Uterus (tissue), 3 donors: ENCODE measurements at regions not wholly inside any gene's neighbourhood (a gene's known extent, or its start where the extent isn't known, plus 50 kb on each side); places are given as distances from the start of the nearest gene placed in this dataset.

Experiments used
- DNase-seq, 2 donors: peaks; one replicate each; pipeline ENCODE4 v3.0.0-alpha.2; 2019 to 2020
- H3K27ac ChIP-seq, 2 donors: fragments of 200-600 bp; sonication (generic); 1 replicate in 1 of 2; 2 replicates in 1 of 2; pipeline ENCODE4 v1.5.1; 2016 to 2018
- H3K27me3 ChIP-seq, 2 donors: fragments of 200-600 bp; sonication (generic); one replicate each; pipeline ENCODE4 v1.5.1; 2018 to 2019; ENCODE audit warnings: control low read depth in 1 of 2
- H3K36me3 ChIP-seq, 2 donors: fragments of 200-600 bp; sonication (generic); one replicate each; pipeline ENCODE4 v1.5.1; 2019; ENCODE audit warnings: control low read depth in 1 of 2
- H3K4me1 ChIP-seq, 2 donors: fragments of 200-600 bp; sonication (generic); one replicate each; pipeline ENCODE4 v1.5.1; 2018 to 2019; ENCODE audit warnings: control low read depth in 1 of 2
- H3K4me3 ChIP-seq, 2 donors: fragments of 200-600 bp; sonication (generic); 1 replicate in 1 of 2; 2 replicates in 1 of 2; pipeline ENCODE4 v1.5.1; 2018 to 2019; ENCODE audit warnings: mild to moderate bottlenecking in 1 of 2
- H3K9me3 ChIP-seq, 2 donors: fragments of 200-600 bp; sonication (generic); one replicate each; pipeline ENCODE4 v1.5.1; 2019; ENCODE audit warnings: control low read depth in 1 of 2
- CTCF ChIP-seq, 4 experiments: fragments of 200-600 bp in 2 of 4; fragments of 450-650 bp in 2 of 4; sonication (generic) in 2 of 4; IDR thresholded peaks; one replicate each; pipeline ENCODE4 v1.5.1; 2016 to 2019; ENCODE audit warnings: antibody characterized with exemption in 4 of 4, mild to moderate bottlenecking in 2 of 4, moderate library complexity in 1 of 4
- POLR2A ChIP-seq, 2 donors: fragments of 450-650 bp; IDR thresholded peaks; one replicate each; pipeline ENCODE4 v1.6.1; 2016; ENCODE audit warnings: antibody characterized with exemption in 2 of 2, mild to moderate bottlenecking in 1 of 2, moderate library complexity in 1 of 2
- intact Hi-C: fragments of 100-400 bp; cut with DNase I; formaldehyde crosslinking; loops from one replicate; pipeline ENCODE4 v1.15.1; 2023; ENCODE audit warnings: low total_unique reads
- donor health status: DM: yes; HTN: yes; CAD: no.

- Histone ChIP-seq H3K27ac (no peak overlapping the region), H3K4me1 (no peaks in the 10 kb centered on the region), H3K36me3 (no peaks in the 10 kb centered on the region), H3K27me3 (no peaks in the 10 kb centered on the region), H3K4me3 (no peak overlapping the region), H3K9me3 (no peaks in the 10 kb centered on the region)
- no peak for DNase-seq
- TF ChIP-seq CTCF (IDR thresholded peaks at IDR 0.05) (no peak), POLR2A (IDR thresholded peaks at IDR 0.05) (no peak)
- intact Hi-C loops, result no loop called here
Observed at GRCh38 chr4:174152717-174153466, 130.6 kb downstream of the FBXO8 start.

GRCh38 chr4:174147863-174148262, 135.6 kb downstream of the FBXO8 start:
- no peak for DNase-seq
- H3K27ac ChIP-seq, result no peak overlapping the region
- H3K4me3 ChIP-seq, result no peak overlapping the region
- H3K9me3 ChIP-seq, result no peaks in the 10 kb centered on the region
- TF ChIP-seq CTCF (IDR thresholded peaks at IDR 0.05), result no peak
- TF ChIP-seq POLR2A (IDR thresholded peaks at IDR 0.05), result no peak
- no peaks in the 10 kb centered on the region for H3K36me3 ChIP-seq
- no peaks in the 10 kb centered on the region for H3K27me3 ChIP-seq
- intact Hi-C loops, result no loop called here
- H3K4me1 ChIP-seq, result no peaks in the 10 kb centered on the region

GRCh38 chr4:174144106-174144505, 139.4 kb downstream of the FBXO8 start:
- no peaks in the 10 kb centered on the region for H3K36me3 ChIP-seq
- H3K9me3 ChIP-seq, result no peaks in the 10 kb centered on the region
- H3K27me3 ChIP-seq, result no peaks in the 10 kb centered on the region
- no peak for TF ChIP-seq POLR2A (IDR thresholded peaks at IDR 0.05)
- intact Hi-C loops, result no loop called here
- no peaks in the 10 kb centered on the region for H3K4me1 ChIP-seq
- no peak for DNase-seq
- no peak overlapping the region for H3K4me3 ChIP-seq
- H3K27ac ChIP-seq, result no peak overlapping the region

- Histone ChIP-seq H3K4me1 (no peaks in the 10 kb centered on the region), H3K36me3 (no peaks in the 10 kb centered on the region), H3K9me3 (no peaks in the 10 kb centered on the region), H3K27me3 (no peaks in the 10 kb centered on the region), H3K27ac (no peak overlapping the region), H3K4me3 (no peak overlapping the region)
- intact Hi-C loops, result no loop called here
- DNase-seq, result no peak
- TF ChIP-seq CTCF (IDR thresholded peaks at IDR 0.05), result no peak
- TF ChIP-seq POLR2A (IDR thresholded peaks at IDR 0.05), result no peak
Observed at GRCh38 chr4:174141876-174142275, 141.6 kb downstream of the FBXO8 start.

GRCh38 chr4:174138616-174139015, 144.9 kb downstream of the FBXO8 start:
- Histone ChIP-seq H3K4me1 (no peaks in the 10 kb centered on the region), H3K4me3 (no peak overlapping the region), H3K27ac (no peak overlapping the region), H3K36me3 (no peaks in the 10 kb centered on the region), H3K27me3 (no peaks in the 10 kb centered on the region), H3K9me3 (no peaks in the 10 kb centered on the region)
- TF ChIP-seq POLR2A (IDR thresholded peaks at IDR 0.05) (no peak), CTCF (IDR thresholded peaks at IDR 0.05) (no peak)
- DNase-seq, result no peak
- intact Hi-C loops, result no loop called here

GRCh38 chr4:174137698-174138097, 145.8 kb downstream of the FBXO8 start:
- no peaks in the 10 kb centered on the region for H3K9me3 ChIP-seq
- H3K4me3 ChIP-seq, result no peak overlapping the region
- no peaks in the 10 kb centered on the region for H3K4me1 ChIP-seq
- intact Hi-C loops, result no loop called here
- H3K27me3 ChIP-seq, result no peaks in the 10 kb centered on the region
- no peak for DNase-seq
- H3K27ac ChIP-seq, result no peak overlapping the region
- TF ChIP-seq CTCF (IDR thresholded peaks at IDR 0.05), result no peak
- no peak for TF ChIP-seq POLR2A (IDR thresholded peaks at IDR 0.05)
- H3K36me3 ChIP-seq, result no peaks in the 10 kb centered on the region
